GM12873 (cell line): ENCODE measurements at regions not wholly inside any gene's neighbourhood (a gene's known extent, or its start where the extent isn't known, plus 50 kb on each side); places are given as distances from the start of the nearest gene placed in this dataset.

ENCODE experiments used
- CTCF ChIP-seq: IDR thresholded peaks from 2 replicates; pipeline ENCODE4 v1.5.1; 2012; ENCODE audit warnings: low read depth, mild to moderate bottlenecking, moderate library complexity, low read length, control low read depth; ENCODE audit not compliant: insufficient read depth; ENCODE audit errors: missing control alignments

- peak; percentile 26 for TF ChIP-seq CTCF
Measured at GRCh38 chr2:181738074-181738473, 57.8 kb upstream of the NEUROD1 start.

- no peak for TF ChIP-seq CTCF
Measured at GRCh38 chr2:181738563-181738962, 58.2 kb upstream of the NEUROD1 start.

GRCh38 chr2:181741756-181742155 lies 61.4 kb upstream of the NEUROD1 start:
- no peak for TF ChIP-seq CTCF

- no peak for TF ChIP-seq CTCF
Measured at GRCh38 chr2:181742361-181742760, 62.0 kb upstream of the NEUROD1 start.

GRCh38 chr2:181742922-181743722 lies 62.8 kb upstream of the NEUROD1 start:
- peak; percentile 56 for TF ChIP-seq CTCF

GRCh38 chr2:181743723-181744031 lies 63.4 kb upstream of the NEUROD1 start:
- TF ChIP-seq CTCF = no peak

- TF ChIP-seq CTCF = no peak
Measured at GRCh38 chr2:181745796-181746540, 65.7 kb upstream of the NEUROD1 start.
